Esophagus muscularis mucosa (tissue), 4 donors: ENCODE measurements at regions not wholly inside any gene's neighbourhood (a gene's known extent, or its start where the extent isn't known, plus 50 kb on each side); places are given as distances from the start of the nearest gene placed in this dataset.

Experiments used
- DNase-seq: peaks from one replicate; pipeline ENCODE4 v3.0.0-alpha.2; 2017; ENCODE audit errors: extremely low spot score
- H3K27ac ChIP-seq, 4 donors: fragments of 200-600 bp; sonication (generic); replicated peaks in 1 of 4; 1 replicate in 3 of 4; 2 replicates in 1 of 4; pipeline ENCODE4 v1.5.1; 2016 to 2019; ENCODE audit warnings: mild to moderate bottlenecking in 1 of 4
- H3K27me3 ChIP-seq, 4 donors: fragments of 200-600 bp; sonication (generic); one replicate each; pipeline versions ENCODE4 v1.5.1 to v1.6.0; 2016 to 2019
- H3K36me3 ChIP-seq, 4 donors: fragments of 200-600 bp; sonication (generic); one replicate each; pipeline ENCODE4 v1.5.1; 2016 to 2019
- H3K4me1 ChIP-seq, 4 donors: fragments of 200-600 bp; sonication (generic); one replicate each; pipeline ENCODE4 v1.5.1; 2016 to 2019
- H3K4me3 ChIP-seq, 4 donors: fragments of 200-600 bp; sonication (generic); 1 replicate in 2 of 4; 2 replicates in 2 of 4; pipeline ENCODE4 v1.5.1; 2016 to 2019; ENCODE audit warnings: mild to moderate bottlenecking in 4 of 4, moderate library complexity in 1 of 4
- H3K9me3 ChIP-seq, 4 donors: fragments of 200-600 bp; sonication (generic); 1 replicate in 3 of 4; 2 replicates in 1 of 4; pipeline ENCODE4 v1.5.1; 2016 to 2019
- EP300 ChIP-seq: sonication (generic); formaldehyde crosslinking; IDR thresholded peaks from one replicate; pipeline ENCODE4 v1.6.1; 2017; ENCODE audit warnings: antibody characterized with exemption
- POLR2A ChIP-seq: fragments of 450-650 bp; IDR thresholded peaks from one replicate; pipeline ENCODE4 v1.6.1; 2017; ENCODE audit warnings: antibody characterized with exemption, moderate library complexity, mild to moderate bottlenecking, low read depth
- POLR2AphosphoS5 ChIP-seq, 2 donors: sonication (generic); formaldehyde crosslinking; IDR thresholded peaks; one replicate each; pipeline ENCODE4 v1.6.1; 2017; ENCODE audit warnings: antibody characterized with exemption in 2 of 2
- WGBS: methylation state at CpG from one replicate; pipeline ENCODE4 v1.1.5; 2018; 5-methylcytosine and 5-hydroxymethylcytosine counted together
- intact Hi-C: fragments of 100-400 bp; cut with DNase I; formaldehyde crosslinking; loops from one replicate; pipeline ENCODE4 v1.15.1; 2023
- TF ChIP-seq, protein P1 (sequence below), 3 experiments: fragments of 200-600 bp in 2 of 3; fragments of 450-650 bp in 1 of 3; sonication (generic) in 2 of 3; IDR thresholded peaks; one replicate each; pipeline ENCODE4 v1.5.1; 2017 to 2019; ENCODE audit warnings: antibody characterized with exemption in 3 of 3, mild to moderate bottlenecking in 2 of 3, moderate library complexity in 1 of 3

DNA sequence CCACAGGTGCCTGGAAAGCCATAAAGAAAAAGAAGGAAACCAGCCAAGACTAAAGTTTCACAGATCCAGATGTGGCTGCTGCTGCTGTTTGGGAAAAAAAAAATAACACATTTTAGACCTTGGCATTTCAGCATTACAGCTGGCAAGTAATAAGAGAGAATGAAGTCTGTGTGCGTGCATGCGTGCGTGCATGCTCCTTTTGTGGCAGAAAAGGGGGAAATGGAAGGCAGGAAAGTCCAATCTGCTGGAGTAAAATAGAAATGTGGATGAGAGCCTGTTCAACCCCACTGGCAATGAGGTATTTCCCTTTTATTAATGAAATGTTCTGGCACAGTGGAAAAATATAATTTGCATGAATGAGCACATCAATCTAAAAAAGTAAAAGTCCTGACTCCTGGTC is 137.0 kb upstream of the SEMA3A start:
- DNase-seq: no peak
- Histone ChIP-seq H3K36me3 (no peaks in the 10 kb centered on the region), H3K9me3 (no peaks in the 10 kb centered on the region), H3K4me1 (no peaks in the 10 kb centered on the region), H3K27me3 (no peaks in the 10 kb centered on the region), H3K27ac (no peak overlapping the region), H3K4me3 (no peak overlapping the region)
- TF ChIP-seq POLR2AphosphoS5 (IDR thresholded peaks at IDR 0.05) (no peak), EP300 (no peak), POLR2A (no peak)
- TF ChIP-seq, protein P1, sequence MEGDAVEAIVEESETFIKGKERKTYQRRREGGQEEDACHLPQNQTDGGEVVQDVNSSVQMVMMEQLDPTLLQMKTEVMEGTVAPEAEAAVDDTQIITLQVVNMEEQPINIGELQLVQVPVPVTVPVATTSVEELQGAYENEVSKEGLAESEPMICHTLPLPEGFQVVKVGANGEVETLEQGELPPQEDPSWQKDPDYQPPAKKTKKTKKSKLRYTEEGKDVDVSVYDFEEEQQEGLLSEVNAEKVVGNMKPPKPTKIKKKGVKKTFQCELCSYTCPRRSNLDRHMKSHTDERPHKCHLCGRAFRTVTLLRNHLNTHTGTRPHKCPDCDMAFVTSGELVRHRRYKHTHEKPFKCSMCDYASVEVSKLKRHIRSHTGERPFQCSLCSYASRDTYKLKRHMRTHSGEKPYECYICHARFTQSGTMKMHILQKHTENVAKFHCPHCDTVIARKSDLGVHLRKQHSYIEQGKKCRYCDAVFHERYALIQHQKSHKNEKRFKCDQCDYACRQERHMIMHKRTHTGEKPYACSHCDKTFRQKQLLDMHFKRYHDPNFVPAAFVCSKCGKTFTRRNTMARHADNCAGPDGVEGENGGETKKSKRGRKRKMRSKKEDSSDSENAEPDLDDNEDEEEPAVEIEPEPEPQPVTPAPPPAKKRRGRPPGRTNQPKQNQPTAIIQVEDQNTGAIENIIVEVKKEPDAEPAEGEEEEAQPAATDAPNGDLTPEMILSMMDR (IDR thresholded peaks at IDR 0.05): no peak
- 87% methylated on average over 3 of the region's 3 CpGs for WGBS
- intact Hi-C loops: loop anchor here (10.0 kb wide), 1 partner anchor 63 kb away; no protein-coding TSS in a partner anchor

DNA sequence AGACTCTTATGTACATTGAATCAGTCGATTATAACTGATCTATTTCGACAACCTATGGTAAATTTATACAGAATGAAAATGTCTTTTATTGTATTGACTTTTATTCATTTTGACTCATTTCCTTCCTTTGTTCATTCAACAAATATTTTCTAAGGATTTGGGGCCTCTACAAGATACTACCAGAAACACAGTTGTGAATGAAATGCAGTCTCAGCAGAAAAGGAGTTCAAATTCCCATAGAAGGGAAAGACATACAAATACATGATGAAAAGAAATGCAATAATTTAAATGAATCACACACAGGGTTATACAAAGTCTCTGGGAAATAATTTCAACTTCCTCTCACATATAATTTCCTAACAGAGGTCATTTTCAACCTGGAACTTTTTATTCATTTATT is 134.0 kb upstream of the SEMA3A start:
- no peaks in the 10 kb centered on the region for H3K9me3 ChIP-seq
- no peak overlapping the region for H3K4me3 ChIP-seq
- intact Hi-C loops: no loop called here
- H3K27ac ChIP-seq: no peak overlapping the region
- DNase-seq: no peak
- H3K36me3 ChIP-seq: no peaks in the 10 kb centered on the region
- no peak for TF ChIP-seq POLR2A
- TF ChIP-seq, protein P1 (IDR thresholded peaks at IDR 0.05): no peak
- no peak for TF ChIP-seq POLR2AphosphoS5 (IDR thresholded peaks at IDR 0.05)
- no peak for TF ChIP-seq EP300
- H3K4me1 ChIP-seq: no peaks in the 10 kb centered on the region
- WGBS: 95% methylated on average over 2 of the region's 2 CpGs
- H3K27me3 ChIP-seq: no peaks in the 10 kb centered on the region

DNA sequence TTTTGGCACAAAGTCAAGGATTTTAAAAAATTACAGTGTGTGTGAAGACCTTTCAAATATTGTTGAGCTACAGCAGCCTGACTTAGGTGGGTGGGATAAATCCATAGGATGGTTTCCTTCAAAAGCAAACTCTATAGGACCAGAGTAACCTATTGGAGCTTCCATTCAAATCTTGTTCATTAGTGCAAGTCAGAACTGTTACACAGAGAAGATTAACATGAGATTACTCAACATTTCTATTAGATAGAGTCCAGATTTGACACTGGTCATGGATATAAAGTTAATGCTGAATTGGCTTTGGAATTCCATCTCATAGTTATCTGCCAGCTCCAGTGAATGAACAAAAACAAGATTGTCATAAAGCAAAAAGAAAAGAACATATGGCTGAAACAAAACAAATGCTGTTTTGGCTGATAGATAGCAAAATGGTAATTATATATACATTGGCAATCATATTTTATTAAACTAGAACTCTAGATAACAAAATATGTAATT is 129.6 kb upstream of the SEMA3A start:
- no peaks in the 10 kb centered on the region for H3K4me1 ChIP-seq
- no peak overlapping the region for H3K4me3 ChIP-seq
- TF ChIP-seq EP300: no peak
- TF ChIP-seq, protein P1 (IDR thresholded peaks at IDR 0.05): no peak
- H3K27me3 ChIP-seq: no peaks in the 10 kb centered on the region
- no peaks in the 10 kb centered on the region for H3K36me3 ChIP-seq
- intact Hi-C loops: no loop called here
- H3K9me3 ChIP-seq: no peaks in the 10 kb centered on the region
- no peak for DNase-seq
- no peak overlapping the region for H3K27ac ChIP-seq

GRCh38 chr7:84317536-84317935 is 122.9 kb upstream of the SEMA3A start:
- DNase-seq: no peak
- peak overlapping the region in 1 of 4 donors; percentile 63 for H3K27ac ChIP-seq
- no peaks in the 10 kb centered on the region for H3K4me1 ChIP-seq
- no peaks in the 10 kb centered on the region for H3K9me3 ChIP-seq
- no peaks in the 10 kb centered on the region for H3K36me3 ChIP-seq
- no peaks in the 10 kb centered on the region for H3K27me3 ChIP-seq
- intact Hi-C loops: loop anchor here (2.0 kb wide), 1 partner anchor 121 kb away; no protein-coding TSS in a partner anchor
- H3K4me3 ChIP-seq: peak overlapping the region in 1 of 4 donors; percentile 48
- TF ChIP-seq, protein P1 (IDR thresholded peaks at IDR 0.05): no peak
- TF ChIP-seq EP300: no peak

DNA sequence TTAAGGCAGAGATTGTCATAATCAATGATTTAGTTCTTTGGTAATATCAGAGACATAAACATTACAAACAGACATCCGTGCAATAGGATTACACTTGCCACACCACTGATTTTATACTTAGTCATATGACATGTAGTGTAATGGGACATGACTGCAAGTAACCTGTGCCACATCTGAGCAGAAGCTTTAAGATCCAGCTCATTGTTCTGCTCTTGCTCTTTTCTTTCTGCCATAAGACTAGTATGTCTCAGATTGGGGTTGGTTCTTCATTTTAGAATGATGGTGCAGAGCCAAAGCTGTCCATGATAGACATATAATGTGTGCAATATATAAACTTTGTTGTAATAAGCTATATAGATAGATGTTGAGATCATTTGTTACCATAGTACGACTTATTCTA is 119.7 kb upstream of the SEMA3A start:
- Histone ChIP-seq H3K4me1 (no peaks in the 10 kb centered on the region), H3K36me3 (no peaks in the 10 kb centered on the region), H3K9me3 (no peaks in the 10 kb centered on the region), H3K27me3 (no peaks in the 10 kb centered on the region), H3K4me3 (peak overlapping the region; percentile 34 to 48 (median 45)), H3K27ac (peak overlapping the region; percentile 16 to 59 (median 48))
- intact Hi-C loops: no loop called here
- no peak for DNase-seq
- TF ChIP-seq EP300: no peak
- no peak for TF ChIP-seq POLR2A
- no peak for TF ChIP-seq POLR2AphosphoS5 (IDR thresholded peaks at IDR 0.05)
- TF ChIP-seq, protein P1 (IDR thresholded peaks at IDR 0.05): no peak
- 58% methylated on average over 2 of the region's 2 CpGs for WGBS
